Tibial nerve (tissue), 4 donors: ENCODE measurements at regions not wholly inside any gene's neighbourhood (a gene's known extent, or its start where the extent isn't known, plus 50 kb on each side); places are given as distances from the start of the nearest gene placed in this dataset.

Source experiments
- CTCF ChIP-seq, 5 experiments: fragments of 200-600 bp in 3 of 5; fragments of 450-650 bp in 2 of 5; sonication (generic) in 3 of 5; IDR thresholded peaks; one replicate each; pipeline ENCODE4 v1.5.1; 2016 to 2019; ENCODE audit warnings: antibody characterized with exemption in 5 of 5, mild to moderate bottlenecking in 3 of 5, moderate library complexity in 2 of 5
- EP300 ChIP-seq, 2 donors: sonication (generic); formaldehyde crosslinking; IDR thresholded peaks; one replicate each; pipeline ENCODE4 v1.6.1; 2017; ENCODE audit warnings: antibody characterized with exemption in 2 of 2, mild to moderate bottlenecking in 1 of 2
- POLR2A ChIP-seq, 2 donors: fragments of 450-650 bp; IDR thresholded peaks; one replicate each; pipeline ENCODE4 v1.6.1; 2017; ENCODE audit warnings: antibody characterized with exemption in 2 of 2, mild to moderate bottlenecking in 2 of 2, moderate library complexity in 2 of 2

DNA sequence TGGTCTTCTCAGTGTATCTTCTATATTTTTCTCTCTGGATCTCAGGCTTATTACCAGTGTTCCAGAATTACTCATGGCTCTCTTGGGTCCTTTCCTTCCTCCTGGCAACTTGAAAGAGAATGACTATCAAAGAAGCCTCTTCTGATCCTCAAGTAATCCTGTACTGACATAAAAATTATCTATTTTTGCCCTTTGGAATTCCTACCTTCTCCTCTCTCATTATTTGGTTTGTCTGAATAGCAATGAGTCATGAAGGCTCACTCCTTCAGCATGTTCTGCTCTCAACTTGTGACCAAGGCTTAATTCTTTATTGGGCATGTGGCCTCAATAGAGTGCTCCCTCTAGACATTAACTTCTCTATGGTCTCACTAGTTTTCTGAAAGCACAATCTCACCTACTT, 553.6 kb upstream of the ATP2B1 start:
- TF ChIP-seq CTCF (IDR thresholded peaks at IDR 0.05) (no peak), POLR2A (IDR thresholded peaks at IDR 0.05) (no peak), EP300 (IDR thresholded peaks at IDR 0.05) (no peak)
